ENCODE measurements at regions not wholly inside any gene's neighbourhood (a gene's known extent, or its start where the extent isn't known, plus 50 kb on each side); places are given as distances from the start of the nearest gene placed in this dataset.
"Not testable (repeated sequence)": the region's sequence is repeated elsewhere in the genome, so short reads cannot be mapped to it uniquely, and the experiment has no call there.

DNA sequence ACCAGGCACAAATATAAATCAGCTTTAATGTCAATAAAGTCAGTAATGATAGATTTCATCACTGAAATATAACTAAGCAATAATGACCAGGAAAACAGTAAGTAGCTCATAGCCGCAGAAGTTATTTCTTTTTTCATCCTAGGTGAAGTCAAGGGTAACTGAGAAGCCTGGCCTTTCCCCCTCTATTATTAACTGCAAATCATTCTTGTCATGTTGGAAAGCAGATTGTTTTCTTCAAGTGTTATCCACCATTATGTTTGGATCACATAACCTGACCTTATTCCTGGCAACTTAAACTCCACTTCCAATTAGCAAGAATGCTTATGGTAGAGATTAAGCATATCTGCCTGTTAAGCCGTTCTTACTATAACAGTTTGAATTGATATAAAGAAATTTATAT is 603.4 kb upstream of the FOXG1 start:
- TF ChIP-seq EZH2phosphoT487 (IDR thresholded peaks at IDR 0.05; ENCODE audit: insufficient read depth, low read depth) (no peak), EZH2 (IDR thresholded peaks at IDR 0.05; ENCODE audit: insufficient read depth, poor library complexity, severe bottlenecking) (no peak)
- Histone ChIP-seq H3K9me2 (ENCODE audit: insufficient read depth) (no peaks in the 10 kb centered on the region), H3K79me2 (ENCODE audit: insufficient read depth) (no peaks in the 10 kb centered on the region), H3K9me3 (ENCODE audit: low read depth) (peaks cover 7% of the 10 kb centered on the region), H3K36me3 (ENCODE audit: low read depth) (no peaks in the 10 kb centered on the region), H4K20me1 (ENCODE audit: insufficient read depth) (no peaks in the 10 kb centered on the region), H3F3A (ENCODE audit: insufficient read depth) (no peaks in the 10 kb centered on the region), H3K9ac (no peak overlapping the region), H2AFZ (no peak overlapping the region), H3K4me1 (ENCODE audit: insufficient read depth) (no peaks in the 10 kb centered on the region), H3K27me3 (replicated peaks; ENCODE audit: insufficient read depth) (no peaks in the 10 kb centered on the region), H3K27ac (no peak overlapping the region), H3K4me2 (ENCODE audit: unreplicated experiment) (no peak overlapping the region), H3K4me3 (no peak overlapping the region)
- WGBS, 2 experiments (ENCODE audit: low coverage in 1 of 2, low lambda C conversion rate in 2 of 2, missing lambda C conversion rate in 2 of 2), result 31 to 42% methylated on average over 2 of the region's 2 CpGs
- DNase-seq, result no peak
- in situ Hi-C loops (cut with MboI), result no loop called here

GRCh38 chr14:28163897-28164296 is 602.7 kb upstream of the FOXG1 start:
- H3K4me2 ChIP-seq (ENCODE audit: unreplicated experiment), result no peak overlapping the region
- H3K9me3 ChIP-seq (ENCODE audit: low read depth), result peaks cover 7% of the 10 kb centered on the region
- H2AFZ ChIP-seq, result no peak overlapping the region
- TF ChIP-seq EZH2phosphoT487 (IDR thresholded peaks at IDR 0.05; ENCODE audit: insufficient read depth, low read depth) (no peak), EZH2 (IDR thresholded peaks at IDR 0.05; ENCODE audit: insufficient read depth, poor library complexity, severe bottlenecking) (no peak)
- H3K9ac ChIP-seq, result no peak overlapping the region
- no peaks in the 10 kb centered on the region for H3K36me3 ChIP-seq (ENCODE audit: low read depth)
- no peak overlapping the region for H3K27ac ChIP-seq
- no peaks in the 10 kb centered on the region for H3K79me2 ChIP-seq (ENCODE audit: insufficient read depth)
- no peaks in the 10 kb centered on the region for H3K4me1 ChIP-seq (ENCODE audit: insufficient read depth)
- WGBS, 2 experiments (ENCODE audit: low coverage in 1 of 2, low lambda C conversion rate in 2 of 2, missing lambda C conversion rate in 2 of 2), result 6 to 15% methylated on average over 2 of the region's 2 CpGs
- no peaks in the 10 kb centered on the region for H3K9me2 ChIP-seq (ENCODE audit: insufficient read depth)
- in situ Hi-C loops (cut with MboI), result no loop called here
- no peaks in the 10 kb centered on the region for H3K27me3 ChIP-seq (replicated peaks; ENCODE audit: insufficient read depth)
- H3F3A ChIP-seq (ENCODE audit: insufficient read depth), result no peaks in the 10 kb centered on the region
- no peak for DNase-seq
- H4K20me1 ChIP-seq (ENCODE audit: insufficient read depth), result no peaks in the 10 kb centered on the region
- H3K4me3 ChIP-seq, result no peak overlapping the region

DNA sequence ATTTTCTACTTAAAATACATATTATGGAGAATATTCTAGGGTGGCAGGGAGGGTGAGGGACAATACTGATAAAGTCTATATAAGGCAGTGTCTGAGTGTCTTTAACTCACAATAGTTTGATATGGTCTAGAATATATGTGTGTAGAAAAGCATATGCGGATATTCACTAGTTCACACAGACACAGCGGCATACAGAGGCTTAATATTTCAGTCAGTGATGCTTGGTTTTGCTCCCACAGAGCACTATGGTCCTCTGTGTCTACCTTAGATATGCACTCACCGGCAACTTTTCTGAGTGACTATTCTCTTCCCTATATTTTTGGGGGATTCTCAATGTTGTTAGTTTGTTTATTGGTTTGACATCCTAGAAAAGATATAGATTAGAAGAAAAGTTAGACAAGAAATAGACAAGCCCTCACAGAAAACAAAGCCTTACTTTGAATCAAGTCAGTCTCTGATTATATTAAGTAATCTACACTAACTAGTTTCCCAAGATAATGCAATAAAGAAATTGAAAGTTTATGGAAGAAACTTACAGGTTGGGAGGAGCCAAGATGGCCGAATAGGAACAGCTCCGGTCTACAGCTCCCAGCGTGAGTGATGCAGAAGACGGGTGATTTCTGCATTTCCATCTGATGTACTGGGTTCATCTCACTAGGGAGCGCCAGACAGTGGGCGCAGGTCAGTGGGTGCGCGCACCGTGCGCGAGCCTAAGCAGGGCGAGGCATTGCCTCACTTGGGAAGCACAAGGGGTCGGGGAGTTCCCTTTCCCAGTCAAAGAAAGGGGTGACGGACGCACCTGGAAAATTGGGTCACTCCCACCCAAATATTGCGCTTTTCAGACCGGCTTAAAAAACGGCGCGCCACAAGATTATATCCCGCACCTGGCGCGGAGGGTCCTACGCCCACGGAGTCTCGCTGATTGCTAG is 578.4 kb upstream of the FOXG1 start:
- H3K36me3 ChIP-seq (ENCODE audit: low read depth); H3K27me3 ChIP-seq (replicated peaks; ENCODE audit: insufficient read depth); H2AFZ ChIP-seq; H3K9me3 ChIP-seq (ENCODE audit: low read depth); H3K4me3 ChIP-seq; H3K27ac ChIP-seq; H4K20me1 ChIP-seq (ENCODE audit: insufficient read depth); H3K4me1 ChIP-seq (ENCODE audit: insufficient read depth); H3K79me2 ChIP-seq (ENCODE audit: insufficient read depth); H3K9me2 ChIP-seq (ENCODE audit: insufficient read depth); H3F3A ChIP-seq (ENCODE audit: insufficient read depth); in situ Hi-C loops (cut with MboI); H3K4me2 ChIP-seq (ENCODE audit: unreplicated experiment); H3K9ac ChIP-seq; DNase-seq: not testable (repeated sequence)
- 61 to 70% methylated on average over 27 to 29 of the region's 29 CpGs for WGBS, 2 experiments (ENCODE audit: low coverage in 1 of 2, low lambda C conversion rate in 2 of 2, missing lambda C conversion rate in 2 of 2)

DNA sequence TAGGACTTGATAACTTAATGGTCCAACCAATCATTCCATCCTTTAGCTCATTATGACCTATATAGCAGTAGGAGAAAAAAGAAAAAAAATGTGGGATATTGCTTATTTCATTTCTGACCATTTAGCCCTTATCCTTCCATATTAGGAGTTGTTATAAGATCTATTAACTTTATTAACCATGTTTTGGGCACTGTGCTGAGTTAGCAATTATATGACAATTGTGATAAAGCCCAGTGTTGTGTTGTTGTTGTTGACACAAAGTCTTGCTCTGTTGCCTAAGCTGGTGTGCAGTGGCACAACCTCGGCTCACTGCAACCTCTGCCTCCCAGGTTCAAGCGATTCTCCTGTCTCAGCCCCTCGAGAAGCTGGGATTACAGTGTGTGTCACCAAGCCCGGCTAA is 569.7 kb upstream of the FOXG1 start:
- H3K27me3 ChIP-seq (replicated peaks; ENCODE audit: insufficient read depth), result no peaks in the 10 kb centered on the region
- no peaks in the 10 kb centered on the region for H4K20me1 ChIP-seq (ENCODE audit: insufficient read depth)
- H3K4me2 ChIP-seq (ENCODE audit: unreplicated experiment), result no peak overlapping the region
- no peaks in the 10 kb centered on the region for H3K9me2 ChIP-seq (ENCODE audit: insufficient read depth)
- in situ Hi-C loops (cut with MboI), result no loop called here
- H3K4me3 ChIP-seq, result no peak overlapping the region
- H3F3A ChIP-seq (ENCODE audit: insufficient read depth), result no peaks in the 10 kb centered on the region
- H3K9ac ChIP-seq, result no peak overlapping the region
- H2AFZ ChIP-seq, result no peak overlapping the region
- DNase-seq, result no peak
- no peak overlapping the region for H3K27ac ChIP-seq
- no peaks in the 10 kb centered on the region for H3K36me3 ChIP-seq (ENCODE audit: low read depth)
- TF ChIP-seq EZH2phosphoT487 (IDR thresholded peaks at IDR 0.05; ENCODE audit: insufficient read depth, low read depth) (no peak), EZH2 (IDR thresholded peaks at IDR 0.05; ENCODE audit: insufficient read depth, poor library complexity, severe bottlenecking) (no peak)
- H3K4me1 ChIP-seq (ENCODE audit: insufficient read depth), result no peaks in the 10 kb centered on the region
- H3K9me3 ChIP-seq (ENCODE audit: low read depth), result no peaks in the 10 kb centered on the region
- 14 to 33% methylated on average over 2 to 4 of the region's 4 CpGs for WGBS, 2 experiments (ENCODE audit: low coverage in 1 of 2, low lambda C conversion rate in 2 of 2, missing lambda C conversion rate in 2 of 2)
- H3K79me2 ChIP-seq (ENCODE audit: insufficient read depth), result no peaks in the 10 kb centered on the region
